H1 (cell line): ENCODE measurements at regions not wholly inside any gene's neighbourhood (a gene's known extent, or its start where the extent isn't known, plus 50 kb on each side); places are given as distances from the start of the nearest gene placed in this dataset.

ENCODE experiments used
- CTCF ChIA-PET: fragments of 300-600 bp; sonication (Branson Sonifier 250); formaldehyde crosslinking; loops from one replicate; lab custom pipeline; 2021; ENCODE audit not compliant: partially characterized antibody; lab: Charles Lee
- POLR2A ChIA-PET: fragments of 300-600 bp; sonication (Branson Sonifier 250); formaldehyde crosslinking; loops from one replicate; lab custom pipeline; 2021; ENCODE audit warnings: inconsistent platforms; ENCODE audit not compliant: partially characterized antibody; lab: Charles Lee
- DNase-seq, 2 experiments: peaks; one replicate each; pipeline versions ENCODE4 v3.0.0 to v3.0.0-alpha.2; 2010 to 2022; ENCODE audit warnings: low spot score in 2 of 2, low read depth in 1 of 2, mixed read lengths in 1 of 2
- FAIRE-seq: peaks from 2 replicates; lab custom pipeline; 2011; peaks lifted over from hg19 to GRCh38; lab: Jason Lieb, UNC
- H2AFZ ChIP-seq: 2 replicates; pipeline ENCODE4 v1.8.1; 2012; ENCODE audit warnings: low read length, inconsistent platforms
- H2AK5ac ChIP-seq: 2 replicates; pipeline ENCODE4 v1.6.1; 2013; ENCODE audit warnings: low read depth, low read length
- H2BK120ac ChIP-seq: replicated peaks from 2 replicates; pipeline ENCODE3; 2013; ENCODE audit warnings: low read depth, low read length, inconsistent platforms
- H2BK12ac ChIP-seq: 2 replicates; pipeline ENCODE4 v1.6.1; 2013; ENCODE audit warnings: low read depth, low read length
- H2BK15ac ChIP-seq: 2 replicates; pipeline ENCODE4 v1.6.1; 2013; ENCODE audit warnings: low read length
- H2BK20ac ChIP-seq: 2 replicates; pipeline ENCODE4 v1.6.1; 2013; ENCODE audit warnings: low read length
- H2BK5ac ChIP-seq: 2 replicates; pipeline ENCODE4 v1.6.1; 2013; ENCODE audit warnings: low read depth, low read length
- H3K14ac ChIP-seq: 2 replicates; pipeline ENCODE4 v1.6.1; 2013; ENCODE audit warnings: inconsistent platforms; ENCODE audit not compliant: insufficient read length
- H3K18ac ChIP-seq: 2 replicates; pipeline ENCODE4 v1.6.1; 2013; ENCODE audit warnings: low read length; ENCODE audit errors: extremely low read depth
- H3K23ac ChIP-seq: 2 replicates; pipeline ENCODE4 v1.6.1; 2013; ENCODE audit warnings: inconsistent platforms; ENCODE audit not compliant: insufficient read length
- H3K23me2 ChIP-seq: 2 replicates; pipeline ENCODE4 v1.6.1; 2013; ENCODE audit warnings: low read depth, low read length
- H3K27ac ChIP-seq: 2 replicates; pipeline ENCODE4 v1.6.1; 2011; ENCODE audit warnings: low read depth, low read length, inconsistent platforms
- H3K27me3 ChIP-seq, 4 experiments: replicated peaks in 1 of 4; 1 replicate in 1 of 4; 2 replicates in 3 of 4; pipeline versions ENCODE4 v1.6.1 to v1.8.1; 2011 to 2013; ENCODE audit warnings: low read length in 3 of 4, mild to moderate bottlenecking in 3 of 4, inconsistent platforms in 2 of 4, mixed read lengths in 2 of 4, moderate library complexity in 1 of 4; ENCODE audit not compliant: control insufficient read depth in 3 of 4, insufficient read depth in 3 of 4; ENCODE audit errors: extremely low read depth in 1 of 4
- H3K36me3 ChIP-seq, 4 experiments: 2 replicates each; pipeline versions ENCODE4 v1.6.1 to v1.8.1; 2011 to 2013; ENCODE audit warnings: mild to moderate bottlenecking in 4 of 4, low read length in 3 of 4, moderate library complexity in 2 of 4, control low read depth in 1 of 4, inconsistent platforms in 1 of 4; ENCODE audit not compliant: insufficient read depth in 4 of 4, control insufficient read depth in 2 of 4
- H3K4ac ChIP-seq: replicated peaks from 2 replicates; pipeline ENCODE3; 2013; ENCODE audit warnings: low read length, low read depth, mixed read lengths, inconsistent platforms; ENCODE audit not compliant: insufficient read length
- H3K4me1 ChIP-seq, 4 experiments: replicated peaks in 1 of 4; 1 replicate in 1 of 4; 2 replicates in 3 of 4; pipeline versions ENCODE4 v1.6.1 to v1.8.1; 2011 to 2013; ENCODE audit warnings: low read length in 3 of 4, inconsistent platforms in 2 of 4, mixed read lengths in 1 of 4; ENCODE audit not compliant: insufficient read depth in 4 of 4, control insufficient read depth in 3 of 4
- H3K4me2 ChIP-seq, 2 experiments: 2 replicates each; pipeline versions ENCODE4 v1.6.1 to v1.8.1; 2011 to 2013; ENCODE audit warnings: low read depth in 2 of 2, low read length in 2 of 2, control low read depth in 1 of 2, inconsistent platforms in 1 of 2, mild to moderate bottlenecking in 1 of 2; ENCODE audit not compliant: insufficient read depth in 1 of 2
- H3K4me3 ChIP-seq, 4 experiments: fragments of 200-600, 300-600 bp in 1 of 4; sonication (generic), shearing (Covaris generic), sonication (Bioruptor Twin) in 1 of 4; 2 replicates each; pipeline versions ENCODE4 v1.5.1 to v1.8.1; 2011 to 2016; ENCODE audit warnings: low read length in 4 of 4, low read depth in 3 of 4, control low read depth in 2 of 4, inconsistent platforms in 2 of 4, mild to moderate bottlenecking in 2 of 4, mixed read lengths in 1 of 4, moderate library complexity in 1 of 4; ENCODE audit not compliant: insufficient read depth in 2 of 4; ENCODE audit errors: extremely low read depth in 1 of 4
- H3K56ac ChIP-seq: replicated peaks from 2 replicates; pipeline ENCODE3; 2013; ENCODE audit warnings: low read depth, mild to moderate bottlenecking, mixed read lengths, low read length, inconsistent platforms; ENCODE audit not compliant: insufficient read length
- H3K79me1 ChIP-seq: 2 replicates; pipeline ENCODE4 v1.6.1; 2013; ENCODE audit warnings: low read depth, low read length, control low read depth
- H3K79me2 ChIP-seq, 2 experiments: 2 replicates each; pipeline versions ENCODE4 v1.6.1 to v1.8.1; 2012 to 2013; ENCODE audit warnings: low read length in 2 of 2, mild to moderate bottlenecking in 2 of 2, inconsistent platforms in 1 of 2; ENCODE audit not compliant: insufficient read depth in 2 of 2, control insufficient read depth in 1 of 2
- H3K9ac ChIP-seq, 4 experiments: replicated peaks in 1 of 4; 1 replicate in 1 of 4; 2 replicates in 3 of 4; pipeline versions ENCODE4 v1.6.1 to v1.8.1; 2011 to 2013; ENCODE audit warnings: low read depth in 3 of 4, low read length in 3 of 4, control low read depth in 2 of 4, mild to moderate bottlenecking in 2 of 4, moderate library complexity in 2 of 4, inconsistent platforms in 1 of 4; ENCODE audit errors: extremely low read depth in 1 of 4
- H3K9me3 ChIP-seq, 2 experiments: 2 replicates each; pipeline versions ENCODE4 v1.6.1 to v1.8.1; 2012 to 2013; ENCODE audit warnings: mild to moderate bottlenecking in 2 of 2, moderate library complexity in 2 of 2, control low read depth in 1 of 2, inconsistent platforms in 1 of 2, low read depth in 1 of 2, low read length in 1 of 2, mixed read lengths in 1 of 2; ENCODE audit not compliant: insufficient read depth in 2 of 2
- H4K20me1 ChIP-seq, 2 experiments: replicated peaks in 1 of 2; 2 replicates each; pipeline versions ENCODE3 to v1.8.1; 2011 to 2013; ENCODE audit warnings: inconsistent platforms in 2 of 2, low read length in 2 of 2, mild to moderate bottlenecking in 1 of 2; ENCODE audit not compliant: insufficient read depth in 2 of 2, control insufficient read depth in 1 of 2
- H4K5ac ChIP-seq: 2 replicates; pipeline ENCODE4 v1.6.1; 2013; ENCODE audit warnings: low read length, low read depth, mixed read lengths, inconsistent platforms; ENCODE audit not compliant: insufficient read length
- H4K8ac ChIP-seq: 2 replicates; pipeline ENCODE4 v1.8.0; 2013; ENCODE audit warnings: mild to moderate bottlenecking, moderate library complexity, low read length, inconsistent platforms; ENCODE audit not compliant: insufficient read depth; ENCODE audit errors: extremely low read depth
- H4K91ac ChIP-seq: replicated peaks from 2 replicates; pipeline ENCODE3; 2013; ENCODE audit warnings: low read length, mixed read lengths, inconsistent platforms; ENCODE audit not compliant: insufficient read length
- ASH2L ChIP-seq: fragments of 200-600, 300-600 bp; sonication (generic); IDR thresholded peaks from one replicate; pipeline ENCODE4 v1.7.1; 2017; ENCODE audit warnings: low read length
- BRCA1 ChIP-seq: IDR thresholded peaks from 2 replicates; pipeline ENCODE4 v1.6.1; 2012; ENCODE audit warnings: low read depth, low read length, improper control_type of control experiment
- CBX5 ChIP-seq: fragments of 300-800, 300-1000 bp; sonication (generic); IDR thresholded peaks from 2 replicates; pipeline ENCODE4 v1.7.1; 2016; ENCODE audit warnings: antibody characterized with exemption, low read length, low read depth
- CTBP2 ChIP-seq: IDR thresholded peaks from 2 replicates; pipeline ENCODE4 v1.7.0; 2011; ENCODE audit warnings: borderline replicate concordance, mild to moderate bottlenecking, moderate library complexity, mixed read lengths, low read length; ENCODE audit not compliant: insufficient read depth, insufficient read length
- CTCF ChIP-seq, 3 experiments: IDR thresholded peaks; 1 replicate in 2 of 3; 2 replicates in 1 of 3; pipeline versions ENCODE4 v1.5.1 to v1.6.1; 2011; ENCODE audit warnings: low read length in 3 of 3, mild to moderate bottlenecking in 3 of 3, inconsistent platforms in 2 of 3, low read depth in 1 of 3, moderate library complexity in 1 of 3; ENCODE audit not compliant: insufficient read depth in 1 of 3; ENCODE audit errors: control extremely low read depth in 1 of 3
- E2F6 ChIP-seq: IDR thresholded peaks from 2 replicates; pipeline ENCODE4 v1.6.1; 2012; ENCODE audit warnings: inconsistent platforms
- FOSL1 ChIP-seq: IDR thresholded peaks from 2 replicates; pipeline ENCODE4 v1.6.1; 2011; ENCODE audit warnings: mild to moderate bottlenecking, low read depth, low read length, moderate library complexity; ENCODE audit not compliant: insufficient read depth
- MAFK ChIP-seq: IDR thresholded peaks from 2 replicates; pipeline ENCODE4 v1.6.1; 2012; ENCODE audit warnings: low read depth, mild to moderate bottlenecking, improper control_type of control experiment, low read length
- PHF8 ChIP-seq: fragments of 200-600 bp; sonication (generic); conservative IDR thresholded peaks from 2 replicates; pipeline ENCODE4 v1.7.1; 2012; ENCODE audit warnings: low read depth, mild to moderate bottlenecking, inconsistent platforms, low read length, moderate library complexity
- RNF2 ChIP-seq: fragments of 200-900, 300-1000 bp; sonication (generic); IDR thresholded peaks from 2 replicates; pipeline ENCODE4 v1.7.1; 2016; ENCODE audit warnings: borderline replicate concordance, low read depth, mild to moderate bottlenecking, antibody characterized with exemption, low read length; ENCODE audit not compliant: poor library complexity, severe bottlenecking; ENCODE audit errors: missing control alignments
- SUZ12 ChIP-seq: fragments of 200-600 bp; sonication (generic); IDR thresholded peaks from 2 replicates; pipeline ENCODE4 v1.6.1; 2012; ENCODE audit warnings: mild to moderate bottlenecking, inconsistent platforms, low read length, moderate library complexity, mixed read lengths
- WGBS, 2 experiments: shearing (Covaris generic) in 1 of 2; methylation state at CpG; one replicate each; pipeline versions ENCODE4 v1.1.6 to v1.1.7; 2013 to 2015; ENCODE audit warnings: low lambda C conversion rate in 2 of 2, mixed read lengths in 2 of 2, inconsistent platforms in 1 of 2, low coverage in 1 of 2, missing lambda C conversion rate in 1 of 2; ENCODE audit not compliant: insufficient replicate concordance in 2 of 2, insufficient coverage in 1 of 2, insufficient read length in 1 of 2; ENCODE audit errors: extremely low coverage in 1 of 2, missing lambda C conversion rate in 1 of 2; 5-methylcytosine and 5-hydroxymethylcytosine counted together

DNA sequence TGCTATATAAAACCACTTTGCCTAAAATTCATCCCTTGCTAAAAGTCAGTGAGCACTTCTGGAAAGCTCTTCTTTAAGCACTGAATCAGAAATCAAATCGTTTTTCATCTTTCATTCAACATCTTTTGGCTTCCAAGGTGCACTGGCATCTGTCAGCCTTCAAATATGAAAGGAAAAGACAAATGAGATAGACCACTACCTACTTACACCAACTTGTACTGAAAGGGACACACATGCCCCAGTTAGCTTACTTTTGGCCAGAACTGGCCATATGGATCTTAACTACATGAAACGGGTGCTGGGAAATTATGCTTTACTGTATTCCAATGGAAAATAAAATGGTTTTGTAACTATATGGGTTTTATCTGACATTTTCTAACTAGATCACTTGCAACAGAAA, 332.0 kb upstream of the ARPP21 start:
- DNase-seq (no peak), FAIRE-seq (no peak)
- H2AFZ ChIP-seq: 0 out of 2 replicates have a peak overlapping the region, but pooled peaks have one; percentile 37
- CTCF ChIA-PET: no interaction called here
- no peak overlapping the region for H4K91ac ChIP-seq
- H3K56ac ChIP-seq: no peak overlapping the region
- no peak overlapping the region for H2BK120ac ChIP-seq
- H2BK12ac ChIP-seq: no peak overlapping the region
- no peaks in the 10 kb centered on the region for H4K20me1 ChIP-seq
- no peaks in the 10 kb centered on the region for H3K79me2 ChIP-seq
- H3K18ac ChIP-seq: no peak overlapping the region
- no peak overlapping the region for H3K4me2 ChIP-seq
- H4K8ac ChIP-seq: no peak overlapping the region
- no peak overlapping the region for H3K23ac ChIP-seq
- H3K27ac ChIP-seq: no peak overlapping the region
- no peak overlapping the region for H3K4me3 ChIP-seq
- no peaks in the 10 kb centered on the region for H3K79me1 ChIP-seq
- no peak overlapping the region for H2AK5ac ChIP-seq
- H2BK20ac ChIP-seq: no peak overlapping the region
- WGBS, 2 experiments: 79% methylated on average over 2 of the region's 2 CpGs; no CpG with 5 or more reads in 1 of the 2 experiments
- H2BK15ac ChIP-seq: no peak overlapping the region
- H2BK5ac ChIP-seq: no peak overlapping the region
- H3K4me1 ChIP-seq: no peaks in the 10 kb centered on the region
- no peak overlapping the region for H3K4ac ChIP-seq
- POLR2A ChIA-PET: no interaction called here
- no peaks in the 10 kb centered on the region for H3K27me3 ChIP-seq
- H4K5ac ChIP-seq: no peak overlapping the region
- H3K9me3 ChIP-seq: no peaks in the 10 kb centered on the region
- H3K23me2 ChIP-seq: no peaks in the 10 kb centered on the region; the same call in 1 of the 2 replicates
- H3K9ac ChIP-seq: no peak overlapping the region
- H3K14ac ChIP-seq: no peak overlapping the region
- H3K36me3 ChIP-seq: no peaks in the 10 kb centered on the region
- TF ChIP-seq RNF2 (no peak), PHF8 (no peak), CTBP2 (no peak), MAFK (no peak), E2F6 (no peak), SUZ12 (no peak), CTCF (IDR thresholded peaks at IDR 0.05; ENCODE audit: control extremely low read depth in 1 of 3, insufficient read depth in 1 of 3, low read depth in 1 of 3, low read length in 3 of 3) (no peak), ASH2L (no peak), BRCA1 (no peak), CBX5 (no peak), FOSL1 (no peak)
